T-helper 17 cell (primary cell): ENCODE measurements at regions not wholly inside any gene's neighbourhood (a gene's known extent, or its start where the extent isn't known, plus 50 kb on each side); places are given as distances from the start of the nearest gene placed in this dataset.

Experiments used
- ATAC-seq: fragments of 150-1000 bp; cut with Tn5 transposase; 2 replicates; pipeline ENCODE4 v1.10.0; 2021; ENCODE audit warnings: mild to moderate bottlenecking, moderate library complexity
- DNase-seq, 3 donors: peaks; one replicate each; pipeline versions ENCODE4 v3.0.0 to v3.0.0-alpha.2; 2020 to 2021
- H3K9me3 ChIP-seq: one replicate; pipeline ENCODE4 v1.7.0; 2013; ENCODE audit warnings: low read length, mild to moderate bottlenecking; ENCODE audit not compliant: control insufficient read depth, poor library complexity, severe bottlenecking
- H3K27ac Mint-ChIP-seq: one replicate; pipeline ENCODE4 v1.8.0; 2022; ENCODE audit warnings: mild to moderate bottlenecking, moderate library complexity, mixed read lengths
- H3K27me3 Mint-ChIP-seq: one replicate; pipeline ENCODE4 v1.8.0; 2022; ENCODE audit warnings: mixed read lengths
- H3K36me3 Mint-ChIP-seq: one replicate; pipeline ENCODE4 v1.8.0; 2022; ENCODE audit warnings: low read depth, mixed read lengths
- H3K4me1 Mint-ChIP-seq: one replicate; pipeline ENCODE4 v1.8.0; 2022; ENCODE audit warnings: mild to moderate bottlenecking, mixed read lengths
- H3K4me3 Mint-ChIP-seq: one replicate; pipeline ENCODE4 v1.8.0; 2022; ENCODE audit warnings: mild to moderate bottlenecking, moderate library complexity, mixed read lengths

GRCh38 chr3:124448954-124449353, 281.3 kb upstream of the UMPS start:
- no peaks in the 10 kb centered on the region for H3K9me3 ChIP-seq
- ATAC-seq (no peak), DNase-seq (no peak)
- no peak overlapping the region for H3K27ac Mint-ChIP-seq
- H3K36me3 Mint-ChIP-seq: no peaks in the 10 kb centered on the region
- H3K4me3 Mint-ChIP-seq: no peak overlapping the region
- H3K4me1 Mint-ChIP-seq: no peaks in the 10 kb centered on the region
- H3K27me3 Mint-ChIP-seq: peaks cover 19% of the 10 kb centered on the region

DNA sequence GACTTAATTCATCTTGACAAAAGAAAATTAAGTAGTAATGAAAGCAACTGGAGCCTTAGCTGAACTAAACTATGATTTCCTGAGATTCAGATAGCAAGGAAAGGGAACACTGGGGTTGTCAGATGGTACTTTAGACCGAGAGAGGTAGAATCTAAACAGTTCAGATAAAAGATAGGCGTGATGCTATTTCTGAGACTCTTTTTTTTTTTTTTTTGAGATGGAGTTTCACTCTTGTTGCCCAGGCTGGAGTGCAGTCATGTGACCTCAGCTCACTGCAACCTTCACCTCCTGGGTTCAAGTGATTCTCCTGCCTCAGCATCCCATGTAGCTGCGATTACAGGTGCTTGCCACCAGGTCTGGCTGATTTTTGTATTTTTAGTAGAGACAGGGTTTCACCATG, 279.9 kb upstream of the UMPS start:
- Mint-ChIP-seq H3K27me3 (peaks cover 29% of the 10 kb centered on the region), H3K4me1 (no peaks in the 10 kb centered on the region), H3K36me3 (no peaks in the 10 kb centered on the region), H3K4me3 (no peak overlapping the region), H3K27ac (no peak overlapping the region)
- ATAC-seq (no peak), DNase-seq (no peak)
- no peaks in the 10 kb centered on the region for H3K9me3 ChIP-seq

- H3K9me3 ChIP-seq: no peaks in the 10 kb centered on the region
- Mint-ChIP-seq H3K27ac (no peak overlapping the region), H3K4me3 (no peak overlapping the region), H3K4me1 (no peaks in the 10 kb centered on the region), H3K36me3 (no peaks in the 10 kb centered on the region), H3K27me3 (peaks cover 35% of the 10 kb centered on the region)
- no peak for DNase-seq
- ATAC-seq: no peak
Measured at GRCh38 chr3:124451630-124452317, 278.5 kb upstream of the UMPS start.

DNA sequence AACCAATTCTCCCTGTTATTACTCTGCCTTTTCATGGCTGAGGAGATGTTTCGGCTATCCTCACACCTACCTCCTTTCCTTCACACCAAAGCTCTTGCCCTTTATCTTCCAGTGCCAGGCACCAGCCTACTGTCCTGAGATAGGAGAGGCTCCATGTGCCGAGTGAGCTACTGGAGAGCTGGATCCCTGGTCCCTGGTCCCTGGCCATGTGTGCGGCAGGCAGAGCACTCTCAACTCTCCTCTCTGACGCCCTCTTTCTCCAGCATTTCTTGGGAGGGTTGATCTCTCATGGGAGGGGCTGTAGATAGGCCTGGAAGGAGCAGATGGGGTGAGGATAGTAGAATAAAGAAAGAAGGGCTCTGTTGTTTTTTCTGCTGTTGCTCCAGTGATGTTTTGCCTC, 277.1 kb upstream of the UMPS start:
- H3K36me3 Mint-ChIP-seq: no peaks in the 10 kb centered on the region
- H3K4me1 Mint-ChIP-seq: no peaks in the 10 kb centered on the region
- no peak overlapping the region for H3K4me3 Mint-ChIP-seq
- H3K9me3 ChIP-seq: no peaks in the 10 kb centered on the region
- no peak for DNase-seq
- no peak for ATAC-seq
- no peak overlapping the region for H3K27ac Mint-ChIP-seq
- H3K27me3 Mint-ChIP-seq: peaks cover 43% of the 10 kb centered on the region

DNA sequence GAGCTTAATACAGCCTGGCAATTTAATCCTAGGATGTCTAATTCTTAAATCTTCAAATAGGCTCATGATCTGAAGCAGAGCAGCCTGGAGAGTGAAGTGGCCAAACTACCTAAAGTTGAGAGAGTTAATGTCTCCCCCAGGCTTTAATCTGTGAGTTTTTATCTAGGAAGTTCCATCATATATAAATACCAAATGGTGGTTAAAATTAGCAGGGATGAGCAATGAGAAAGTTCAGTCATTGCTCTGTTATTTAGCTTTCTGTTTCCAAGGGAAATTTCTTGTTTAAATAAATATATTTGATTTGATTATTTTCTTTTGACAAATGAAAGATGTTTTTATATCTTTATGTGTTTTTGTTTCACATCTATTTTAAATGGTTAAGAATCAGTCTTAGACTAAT, 274.4 kb upstream of the UMPS start:
- ATAC-seq: no peak
- no peak overlapping the region for H3K27ac Mint-ChIP-seq
- H3K27me3 Mint-ChIP-seq: peaks cover 53% of the 10 kb centered on the region
- H3K4me1 Mint-ChIP-seq: no peaks in the 10 kb centered on the region
- H3K36me3 Mint-ChIP-seq: no peaks in the 10 kb centered on the region
- no peak for DNase-seq
- no peaks in the 10 kb centered on the region for H3K9me3 ChIP-seq
- no peak overlapping the region for H3K4me3 Mint-ChIP-seq

- no peak for DNase-seq
- H3K27me3 Mint-ChIP-seq: peaks cover 57% of the 10 kb centered on the region
- peak overlapping the region; percentile 19 for H3K27ac Mint-ChIP-seq
- no peaks in the 10 kb centered on the region for H3K4me1 Mint-ChIP-seq
- H3K9me3 ChIP-seq: no peaks in the 10 kb centered on the region
- no peak for ATAC-seq
- H3K4me3 Mint-ChIP-seq: no peak overlapping the region
- H3K36me3 Mint-ChIP-seq: no peaks in the 10 kb centered on the region
Measured at GRCh38 chr3:124456506-124456905, 273.7 kb upstream of the UMPS start.

DNA sequence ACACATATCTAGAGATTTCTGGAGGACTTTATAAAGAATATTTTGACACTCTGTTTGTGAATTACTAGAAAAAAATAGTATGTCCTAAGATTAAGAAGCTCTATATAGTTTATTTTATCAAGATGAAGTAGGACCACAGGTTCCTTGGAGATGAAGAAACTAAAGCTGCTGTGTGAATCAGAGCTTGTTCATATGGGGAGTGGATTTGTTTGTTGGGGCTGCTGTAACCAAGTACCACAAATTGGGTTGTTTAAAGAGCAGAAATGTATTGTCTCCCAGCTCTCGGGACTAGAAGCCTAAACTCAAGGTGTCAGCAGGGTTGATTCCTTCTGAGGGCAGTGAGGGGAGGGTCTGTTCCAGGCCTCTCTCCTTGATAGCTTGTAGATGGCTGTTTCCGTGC, 270.6 kb upstream of the UMPS start:
- no peaks in the 10 kb centered on the region for H3K9me3 ChIP-seq
- Mint-ChIP-seq H3K27ac (no peak overlapping the region), H3K36me3 (no peaks in the 10 kb centered on the region), H3K4me1 (no peaks in the 10 kb centered on the region), H3K27me3 (peaks cover 77% of the 10 kb centered on the region), H3K4me3 (no peak overlapping the region)
- no peak for ATAC-seq
- DNase-seq: no peak

DNA sequence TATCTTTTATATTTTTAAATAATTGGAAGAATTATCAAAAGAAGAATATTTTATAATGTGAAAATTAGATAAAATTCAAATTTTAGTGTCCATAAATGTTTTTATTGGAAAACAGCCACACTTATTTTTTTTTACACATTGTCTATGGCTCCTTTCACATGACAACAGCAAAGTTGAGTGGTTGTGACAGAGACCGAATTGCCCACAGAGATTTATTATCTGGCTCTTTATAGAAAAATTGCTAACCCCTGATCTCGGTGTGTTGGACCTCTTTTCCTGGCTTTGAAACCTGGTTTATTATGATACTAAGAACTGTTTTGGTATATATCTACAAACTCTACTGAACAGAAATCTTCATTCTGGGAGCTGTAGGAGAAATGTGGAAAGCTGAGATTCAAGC, 269.1 kb upstream of the UMPS start:
- H3K4me3 Mint-ChIP-seq: no peak overlapping the region
- no peaks in the 10 kb centered on the region for H3K9me3 ChIP-seq
- H3K4me1 Mint-ChIP-seq: no peaks in the 10 kb centered on the region
- H3K27me3 Mint-ChIP-seq: peaks cover 77% of the 10 kb centered on the region
- H3K27ac Mint-ChIP-seq: no peak overlapping the region
- H3K36me3 Mint-ChIP-seq: no peaks in the 10 kb centered on the region
- no peak for DNase-seq
- no peak for ATAC-seq

GRCh38 chr3:124461838-124462632, 268.2 kb upstream of the UMPS start:
- Mint-ChIP-seq H3K27me3 (peaks cover 77% of the 10 kb centered on the region), H3K36me3 (no peaks in the 10 kb centered on the region), H3K27ac (no peak overlapping the region), H3K4me1 (no peaks in the 10 kb centered on the region), H3K4me3 (no peak overlapping the region)
- ATAC-seq: no peak
- no peak for DNase-seq
- H3K9me3 ChIP-seq: no peaks in the 10 kb centered on the region

- DNase-seq: no peak
- Mint-ChIP-seq H3K36me3 (no peaks in the 10 kb centered on the region), H3K27ac (no peak overlapping the region), H3K27me3 (peaks cover 77% of the 10 kb centered on the region), H3K4me1 (no peaks in the 10 kb centered on the region), H3K4me3 (no peak overlapping the region)
- ATAC-seq: no peak
- H3K9me3 ChIP-seq: no peaks in the 10 kb centered on the region
Measured at GRCh38 chr3:124463234-124463633, 267.0 kb upstream of the UMPS start.

DNA sequence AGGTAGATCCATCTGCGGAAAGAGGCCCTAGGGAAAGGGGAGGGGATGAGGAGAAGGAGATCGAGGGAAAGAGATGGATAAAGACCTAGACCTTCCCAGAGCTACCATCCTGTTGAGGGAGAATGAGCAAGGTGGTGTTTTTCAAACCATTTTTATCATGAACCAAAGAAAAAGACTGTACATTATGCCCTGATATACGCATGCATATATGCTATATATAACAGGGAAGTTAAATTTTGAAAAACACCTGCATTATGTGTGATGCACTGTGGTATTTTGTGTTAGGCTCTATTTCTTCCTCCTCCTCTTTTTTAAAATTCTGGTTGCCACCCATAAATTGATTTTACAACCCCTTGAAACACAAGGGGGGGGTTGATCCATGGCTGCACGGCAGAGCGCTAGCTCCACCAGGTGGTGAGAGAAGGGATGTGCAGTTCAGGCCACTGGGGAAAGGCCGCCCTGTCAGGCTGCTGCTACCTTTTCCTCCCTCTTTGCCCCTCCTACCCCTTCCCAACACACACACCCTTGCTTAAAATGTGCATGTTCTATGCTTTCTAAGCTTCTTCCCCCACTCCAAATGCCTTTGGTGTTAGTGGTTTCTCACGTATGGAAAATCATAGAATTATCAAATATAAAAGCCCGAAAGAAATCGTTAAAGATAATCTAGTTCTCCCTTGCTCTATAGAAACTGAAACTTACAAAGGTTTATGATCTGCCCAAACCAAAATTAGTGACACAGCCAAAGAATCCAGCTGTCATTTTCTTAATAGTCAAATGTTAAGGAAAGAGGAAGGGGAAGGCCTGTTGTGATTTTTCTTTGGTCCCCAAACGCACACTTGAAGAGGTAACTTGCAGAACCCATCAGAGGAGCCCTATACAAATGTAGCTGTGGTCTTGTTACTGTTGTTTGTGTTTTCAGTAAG, 262.0 kb upstream of the UMPS start:
- ATAC-seq (peak; percentile 46), DNase-seq (no peak)
- Mint-ChIP-seq H3K27me3 (peaks cover 74% of the 10 kb centered on the region), H3K4me1 (no peaks in the 10 kb centered on the region), H3K36me3 (peaks cover 3% of the 10 kb centered on the region), H3K27ac (no peak overlapping the region), H3K4me3 (no peak overlapping the region)
- no peaks in the 10 kb centered on the region for H3K9me3 ChIP-seq

- H3K9me3 ChIP-seq: no peaks in the 10 kb centered on the region
- Mint-ChIP-seq H3K36me3 (peaks cover 3% of the 10 kb centered on the region), H3K4me1 (no peaks in the 10 kb centered on the region), H3K27me3 (peaks cover 67% of the 10 kb centered on the region), H3K4me3 (no peak overlapping the region), H3K27ac (no peak overlapping the region)
- DNase-seq (no peak), ATAC-seq (no peak)
Measured at GRCh38 chr3:124469555-124469954, 260.7 kb upstream of the UMPS start.

DNA sequence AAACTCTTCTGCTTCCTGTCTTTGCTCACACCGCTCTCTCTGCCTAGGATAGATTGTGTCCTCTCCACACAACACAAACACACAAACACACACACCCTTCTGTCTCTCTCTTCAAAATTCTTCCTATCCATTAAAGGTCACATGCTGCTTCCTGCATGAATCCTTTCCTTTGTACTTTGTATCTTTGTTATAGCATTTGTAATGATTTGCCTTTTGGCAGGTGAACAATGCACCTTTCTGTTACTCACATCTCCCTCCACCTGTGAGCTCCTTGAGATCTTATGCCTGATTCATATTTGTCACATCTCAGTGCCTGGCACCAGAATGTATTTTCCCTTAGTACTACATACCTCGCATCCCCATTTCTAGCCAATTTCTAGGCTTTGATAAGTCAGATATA, 251.4 kb upstream of the UMPS start:
- no peak for DNase-seq
- Mint-ChIP-seq H3K27ac (no peak overlapping the region), H3K4me3 (no peak overlapping the region), H3K27me3 (peaks cover 34% of the 10 kb centered on the region), H3K4me1 (no peaks in the 10 kb centered on the region), H3K36me3 (peaks cover 6% of the 10 kb centered on the region)
- no peak for ATAC-seq
- no peaks in the 10 kb centered on the region for H3K9me3 ChIP-seq
